Choroid plexus epithelial cell (primary cell): ENCODE measurements at regions not wholly inside any gene's neighbourhood (a gene's known extent, or its start where the extent isn't known, plus 50 kb on each side); places are given as distances from the start of the nearest gene placed in this dataset.
"Not testable (repeated sequence)": the region's sequence is repeated elsewhere in the genome, so short reads cannot be mapped to it uniquely, and the experiment has no call there.

Source experiments
- DNase-seq: peaks from one replicate; pipeline ENCODE4 v3.0.0-alpha.2; 2010; ENCODE audit warnings: low read depth
- H3K4me3 ChIP-seq: 2 replicates; pipeline ENCODE4 v1.5.1; 2011; ENCODE audit warnings: low read depth, mild to moderate bottlenecking, control low read depth, low read length, moderate library complexity
- TF ChIP-seq, protein P1 (sequence below): conservative IDR thresholded peaks from 2 replicates; pipeline ENCODE4 v1.5.1; 2011; ENCODE audit warnings: low read depth, mild to moderate bottlenecking, control low read depth, inconsistent platforms, low read length, moderate library complexity

DNA sequence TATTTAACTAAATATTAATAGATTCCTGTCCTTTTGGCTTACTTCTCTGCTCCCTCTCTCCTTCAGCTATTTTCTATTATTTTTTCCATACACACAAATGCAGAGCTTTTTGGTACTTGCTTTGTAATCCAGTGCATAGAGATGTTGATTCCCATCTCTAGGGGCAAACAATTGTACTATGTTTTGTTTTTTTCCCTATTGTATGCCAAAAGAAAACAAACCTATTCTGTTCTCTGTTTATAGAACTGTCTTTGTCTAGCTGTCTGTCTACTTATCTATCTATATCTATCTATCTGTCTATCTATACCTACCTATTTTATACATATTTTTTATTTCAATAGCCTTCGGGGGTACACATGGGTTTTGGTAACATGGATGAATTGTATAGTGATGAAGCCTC is 121.6 kb upstream of the LIFR start:
- TF ChIP-seq, protein P1, sequence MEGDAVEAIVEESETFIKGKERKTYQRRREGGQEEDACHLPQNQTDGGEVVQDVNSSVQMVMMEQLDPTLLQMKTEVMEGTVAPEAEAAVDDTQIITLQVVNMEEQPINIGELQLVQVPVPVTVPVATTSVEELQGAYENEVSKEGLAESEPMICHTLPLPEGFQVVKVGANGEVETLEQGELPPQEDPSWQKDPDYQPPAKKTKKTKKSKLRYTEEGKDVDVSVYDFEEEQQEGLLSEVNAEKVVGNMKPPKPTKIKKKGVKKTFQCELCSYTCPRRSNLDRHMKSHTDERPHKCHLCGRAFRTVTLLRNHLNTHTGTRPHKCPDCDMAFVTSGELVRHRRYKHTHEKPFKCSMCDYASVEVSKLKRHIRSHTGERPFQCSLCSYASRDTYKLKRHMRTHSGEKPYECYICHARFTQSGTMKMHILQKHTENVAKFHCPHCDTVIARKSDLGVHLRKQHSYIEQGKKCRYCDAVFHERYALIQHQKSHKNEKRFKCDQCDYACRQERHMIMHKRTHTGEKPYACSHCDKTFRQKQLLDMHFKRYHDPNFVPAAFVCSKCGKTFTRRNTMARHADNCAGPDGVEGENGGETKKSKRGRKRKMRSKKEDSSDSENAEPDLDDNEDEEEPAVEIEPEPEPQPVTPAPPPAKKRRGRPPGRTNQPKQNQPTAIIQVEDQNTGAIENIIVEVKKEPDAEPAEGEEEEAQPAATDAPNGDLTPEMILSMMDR = no peak
- DNase-seq = no peak
- H3K4me3 ChIP-seq = no peak overlapping the region

DNA sequence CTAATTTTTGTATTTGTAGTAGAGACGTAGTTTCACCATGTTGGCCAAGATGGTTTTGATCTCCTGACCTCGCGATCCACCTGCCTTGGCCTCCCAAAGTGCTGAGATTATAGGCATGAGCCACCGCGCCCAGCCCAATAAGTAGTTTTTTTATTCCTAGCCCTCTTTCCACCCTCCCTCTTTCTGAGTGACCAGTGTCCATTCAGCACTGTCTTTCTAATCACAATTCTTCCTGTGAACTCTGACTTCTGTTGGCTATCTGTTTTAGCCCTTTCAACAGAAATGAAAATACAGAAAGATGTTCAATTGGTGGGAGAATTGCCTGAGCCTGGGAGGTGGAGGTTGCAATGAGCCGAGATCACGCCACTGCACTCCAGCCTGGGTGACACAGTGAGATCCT is 122.3 kb upstream of the LIFR start:
- DNase-seq, H3K4me3 ChIP-seq: not testable (repeated sequence)

DNA sequence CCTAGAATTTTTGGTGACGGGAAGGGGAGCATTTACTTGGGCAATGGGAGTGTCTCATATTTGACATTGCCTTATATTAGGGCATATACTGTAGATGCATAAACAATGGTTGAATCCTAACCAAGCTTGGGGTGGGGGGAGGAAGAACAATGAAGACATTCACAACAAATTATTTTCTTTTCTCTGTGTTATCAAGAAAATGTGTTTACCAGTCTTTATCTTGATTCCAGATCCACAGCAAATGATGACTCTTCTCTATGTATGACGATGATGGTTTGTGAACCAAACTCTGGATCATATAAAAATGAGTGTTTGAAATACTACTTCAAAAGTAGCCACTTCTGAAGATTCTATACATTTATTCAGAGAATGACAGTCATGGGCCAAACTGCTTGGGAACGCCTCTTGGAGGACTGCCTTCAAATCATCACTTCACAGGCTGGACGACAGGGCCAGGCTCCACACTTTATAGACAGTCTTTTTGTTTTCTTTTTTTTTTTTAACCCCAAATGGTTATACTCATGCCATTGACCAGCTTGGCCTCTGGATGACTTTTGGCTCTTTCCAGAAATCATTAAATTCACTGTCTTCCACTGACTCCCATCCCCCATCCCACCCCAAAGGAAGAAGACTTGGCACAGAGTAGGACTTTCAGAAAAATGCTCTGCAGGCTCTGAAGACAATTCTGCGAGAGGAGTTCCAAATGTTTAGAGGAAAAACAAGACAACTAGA is 123.8 kb upstream of the LIFR start:
- H3K4me3 ChIP-seq = no peak overlapping the region
- DNase-seq = no peak
- TF ChIP-seq, protein P1 = no peak

DNA sequence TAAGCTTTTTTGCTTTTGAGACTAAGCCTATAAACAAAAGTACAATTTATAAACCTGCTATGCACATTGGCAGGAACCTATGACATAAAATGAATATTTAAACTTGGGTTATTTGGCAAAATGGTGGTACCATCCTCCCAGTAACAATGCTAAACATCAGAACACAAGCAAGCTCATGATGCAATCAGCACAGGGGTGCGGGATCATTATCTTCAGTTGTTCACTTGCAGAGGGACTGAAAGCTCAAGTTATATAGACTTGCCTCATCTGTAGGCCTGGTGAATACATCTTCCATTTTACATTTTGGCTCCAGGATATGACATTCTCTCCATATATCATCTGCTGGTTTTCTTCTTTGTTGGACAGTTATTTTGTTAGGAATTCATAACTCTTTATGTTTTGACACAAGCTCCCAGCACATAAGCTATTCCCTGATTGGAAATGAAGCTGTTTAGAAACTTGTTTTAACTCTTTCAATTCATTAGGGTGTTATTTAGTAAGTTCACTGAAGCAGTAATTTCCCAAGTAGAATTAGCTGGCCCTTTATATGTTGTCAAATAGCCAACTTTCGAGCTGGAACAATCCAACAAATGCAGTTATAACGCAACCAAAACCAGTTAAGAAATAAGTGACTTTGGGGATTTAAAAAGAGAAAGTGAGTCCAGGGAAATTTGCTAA is 124.7 kb upstream of the LIFR start:
- TF ChIP-seq, protein P1 = no peak
- no peak for DNase-seq
- H3K4me3 ChIP-seq = no peak overlapping the region

DNA sequence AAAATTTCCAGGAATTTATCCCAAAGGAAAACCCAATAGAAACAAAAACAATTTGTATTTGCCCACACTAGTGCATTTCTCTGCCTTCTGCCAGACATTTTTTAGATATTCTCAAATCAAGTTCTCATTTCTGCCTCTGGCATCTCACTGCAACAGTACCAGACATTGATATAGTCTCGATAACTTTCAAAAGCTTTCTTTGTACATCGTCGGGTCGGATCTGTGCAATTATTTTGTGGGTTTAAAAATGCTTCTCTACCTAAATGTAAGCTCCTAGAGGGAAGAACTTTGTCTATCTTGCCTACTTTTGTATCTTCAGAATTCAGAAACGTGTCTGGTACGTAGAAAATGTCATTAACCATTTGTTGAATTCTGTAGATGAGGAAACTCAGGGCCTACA is 125.5 kb upstream of the LIFR start:
- DNase-seq = no peak
- TF ChIP-seq, protein P1 = no peak
- H3K4me3 ChIP-seq = no peak overlapping the region

DNA sequence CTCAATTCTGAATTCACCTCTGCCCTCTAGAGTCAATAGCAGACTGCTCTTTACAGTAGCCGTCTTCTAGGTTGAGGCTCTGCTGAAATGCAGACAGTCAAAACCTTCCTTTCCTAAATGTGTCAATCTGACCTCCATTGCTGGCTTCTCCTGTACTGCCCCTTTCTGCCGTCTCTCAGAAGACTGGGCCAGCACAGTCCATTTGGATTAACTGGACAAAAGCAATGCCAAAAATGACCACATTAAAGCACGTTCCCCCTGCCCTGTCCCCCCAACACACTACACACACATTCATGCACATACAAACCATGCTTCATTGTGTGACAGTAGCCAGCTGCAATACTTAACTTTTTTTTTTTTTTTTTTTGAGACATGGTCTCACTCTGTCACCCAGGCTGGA is 130.2 kb upstream of the LIFR start:
- TF ChIP-seq, protein P1 = no peak
- DNase-seq = no peak
- H3K4me3 ChIP-seq = no peak overlapping the region

DNA sequence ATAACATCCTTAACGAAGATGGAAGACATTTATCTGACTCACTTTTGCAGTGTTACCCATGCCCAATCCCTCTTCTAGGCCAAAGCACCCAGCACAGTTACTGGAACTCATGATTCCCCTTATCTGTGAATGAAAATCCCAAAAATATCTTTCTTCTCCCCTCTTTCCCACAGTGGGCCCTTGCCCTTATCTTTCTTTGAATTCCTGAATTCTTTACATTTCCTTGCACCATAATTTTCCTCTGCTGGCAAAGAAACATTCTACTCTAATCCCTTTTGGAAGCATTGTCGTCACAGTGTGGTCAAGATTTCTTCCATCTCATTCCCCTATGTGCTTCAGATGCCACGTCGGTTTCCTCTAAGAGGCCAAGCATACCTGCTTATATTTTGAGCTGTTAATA is 135.9 kb upstream of the LIFR start:
- TF ChIP-seq, protein P1 = no peak
- DNase-seq = no peak
- no peak overlapping the region for H3K4me3 ChIP-seq
